ENCODE measurements at regions not wholly inside any gene's neighbourhood (a gene's known extent, or its start where the extent isn't known, plus 50 kb on each side); places are given as distances from the start of the nearest gene placed in this dataset.
A peak's percentile ranks its signal among the peaks of the same experiment; 100 is the strongest.

DNA sequence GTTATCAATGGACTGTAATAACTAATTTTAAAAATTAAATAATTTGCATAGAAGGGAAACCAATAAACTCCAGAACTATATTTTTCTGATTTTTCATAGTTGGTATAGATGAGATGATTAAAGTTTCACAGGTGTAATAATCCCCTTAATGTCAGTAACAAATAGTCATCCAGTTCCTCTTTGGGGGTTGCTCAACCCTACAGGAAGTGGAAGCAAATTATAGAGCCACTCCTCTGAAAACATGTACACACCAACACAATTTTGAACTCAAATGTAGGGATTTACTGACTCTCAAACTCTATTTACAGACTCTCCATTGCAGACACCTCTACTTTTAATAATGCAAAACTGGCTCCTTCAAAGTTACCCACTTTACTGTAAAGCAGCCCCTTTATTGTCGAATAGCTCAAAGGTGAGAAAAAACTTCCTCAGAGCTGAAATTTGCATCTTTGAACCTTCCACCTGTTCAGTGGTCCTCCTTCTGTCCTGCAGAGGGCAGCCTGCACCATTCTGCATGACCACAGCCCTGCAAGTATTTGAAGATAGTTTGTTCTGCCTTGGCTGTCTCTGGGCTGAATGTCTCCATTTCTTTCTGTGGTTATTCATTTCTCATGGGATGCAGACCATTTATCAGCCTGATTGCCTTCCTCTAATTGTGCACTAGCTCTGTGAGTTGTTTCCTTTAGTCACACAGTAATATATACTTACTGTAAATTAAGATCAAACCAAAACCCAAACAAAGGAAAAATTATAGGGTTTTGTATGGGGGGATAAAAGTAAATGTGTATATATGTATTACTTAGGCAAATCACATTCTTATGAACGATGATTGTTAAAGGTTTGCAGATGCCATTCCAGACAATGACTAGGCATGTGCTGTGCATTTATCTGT, 383.2 kb upstream of the SGCD start:
- no peaks in the 10 kb centered on the region for H3K27me3 ChIP-seq
- H3K4me1 ChIP-seq = no peaks in the 10 kb centered on the region
- DNase-seq (peak; percentile 61), ATAC-seq (peak; percentile 70)
- TF ChIP-seq, protein P1, sequence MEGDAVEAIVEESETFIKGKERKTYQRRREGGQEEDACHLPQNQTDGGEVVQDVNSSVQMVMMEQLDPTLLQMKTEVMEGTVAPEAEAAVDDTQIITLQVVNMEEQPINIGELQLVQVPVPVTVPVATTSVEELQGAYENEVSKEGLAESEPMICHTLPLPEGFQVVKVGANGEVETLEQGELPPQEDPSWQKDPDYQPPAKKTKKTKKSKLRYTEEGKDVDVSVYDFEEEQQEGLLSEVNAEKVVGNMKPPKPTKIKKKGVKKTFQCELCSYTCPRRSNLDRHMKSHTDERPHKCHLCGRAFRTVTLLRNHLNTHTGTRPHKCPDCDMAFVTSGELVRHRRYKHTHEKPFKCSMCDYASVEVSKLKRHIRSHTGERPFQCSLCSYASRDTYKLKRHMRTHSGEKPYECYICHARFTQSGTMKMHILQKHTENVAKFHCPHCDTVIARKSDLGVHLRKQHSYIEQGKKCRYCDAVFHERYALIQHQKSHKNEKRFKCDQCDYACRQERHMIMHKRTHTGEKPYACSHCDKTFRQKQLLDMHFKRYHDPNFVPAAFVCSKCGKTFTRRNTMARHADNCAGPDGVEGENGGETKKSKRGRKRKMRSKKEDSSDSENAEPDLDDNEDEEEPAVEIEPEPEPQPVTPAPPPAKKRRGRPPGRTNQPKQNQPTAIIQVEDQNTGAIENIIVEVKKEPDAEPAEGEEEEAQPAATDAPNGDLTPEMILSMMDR (IDR thresholded peaks at IDR 0.05) = peak; percentile 67
- no peak overlapping the region for H3K27ac ChIP-seq
- no peaks in the 10 kb centered on the region for H3K36me3 ChIP-seq
- no peaks in the 10 kb centered on the region for H3K9me3 ChIP-seq
- intact Hi-C loops (cut with DNase I) = no loop called here
- H3K4me3 ChIP-seq = no peak overlapping the region

DNA sequence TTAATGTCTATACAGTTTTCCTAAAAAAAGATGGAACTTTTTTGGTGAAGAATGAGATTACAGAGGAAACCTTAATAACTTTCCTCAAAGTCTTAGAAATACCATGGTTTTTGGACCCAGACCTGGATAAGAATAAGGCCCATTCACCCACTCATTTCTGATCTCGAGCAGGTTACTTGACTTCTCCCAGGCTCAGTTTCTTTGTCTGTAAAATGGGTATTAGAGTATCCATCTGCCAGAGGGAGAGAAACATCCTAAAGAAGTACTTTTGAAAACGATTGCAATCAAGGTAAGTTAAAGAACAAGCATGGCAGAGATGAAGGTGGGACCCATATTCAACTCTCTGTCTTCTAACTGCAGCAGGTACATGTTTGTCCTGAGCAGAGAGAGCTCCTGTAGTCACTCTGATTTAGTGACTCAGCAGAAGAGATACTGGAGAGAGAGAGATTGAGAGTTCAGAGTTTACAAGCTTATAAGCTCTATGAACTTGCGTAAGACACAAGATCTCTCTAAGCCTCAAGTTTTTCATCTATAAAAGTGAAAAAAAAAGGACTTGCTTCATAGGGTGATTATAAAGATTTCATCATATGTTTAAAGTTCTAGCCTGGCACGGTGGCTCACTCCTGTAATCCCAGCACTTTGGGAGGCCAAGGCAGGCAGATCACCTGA, 379.4 kb upstream of the SGCD start:
- H3K36me3 ChIP-seq = no peaks in the 10 kb centered on the region

DNA sequence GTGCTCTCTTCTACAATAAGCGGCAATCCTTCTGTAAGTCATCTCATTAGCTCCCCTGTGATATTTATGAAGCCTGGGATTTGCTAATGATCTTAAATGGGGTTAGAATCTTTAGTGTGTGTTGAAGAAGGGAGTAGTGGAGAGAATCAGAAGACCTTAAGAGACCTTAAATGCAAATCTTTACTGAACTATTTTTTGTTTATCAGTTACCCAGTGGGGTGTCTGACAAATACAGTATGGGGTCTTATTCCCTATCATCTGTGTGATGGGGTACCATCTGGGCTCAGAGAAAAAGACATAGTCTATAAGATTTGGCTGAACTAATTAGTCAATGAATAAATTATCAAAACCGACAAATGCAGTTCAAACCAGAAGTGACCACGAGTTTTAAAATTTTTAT, 378.4 kb upstream of the SGCD start:
- no peak overlapping the region for H3K27ac ChIP-seq
- intact Hi-C loops (cut with DNase I) = no loop called here
- ATAC-seq = no peak
- TF ChIP-seq, protein P1 (IDR thresholded peaks at IDR 0.05) = no peak
- no peaks in the 10 kb centered on the region for H3K36me3 ChIP-seq
- H3K4me3 ChIP-seq = no peak overlapping the region
- no peaks in the 10 kb centered on the region for H3K27me3 ChIP-seq
- DNase-seq = no peak
- H3K4me1 ChIP-seq = no peaks in the 10 kb centered on the region
- H3K9me3 ChIP-seq = no peaks in the 10 kb centered on the region

More for the DNA sequence above, 379.4 kb upstream of the SGCD start:
- Histone ChIP-seq H3K27me3 (no peaks in the 10 kb centered on the region), H3K27ac (no peak overlapping the region), H3K4me3 (no peak overlapping the region), H3K9me3 (no peaks in the 10 kb centered on the region), H3K4me1 (no peaks in the 10 kb centered on the region)
- no peak for DNase-seq
- intact Hi-C loops (cut with DNase I) = no loop called here
- ATAC-seq = no peak
- TF ChIP-seq, protein P1 (IDR thresholded peaks at IDR 0.05) = no peak

DNA sequence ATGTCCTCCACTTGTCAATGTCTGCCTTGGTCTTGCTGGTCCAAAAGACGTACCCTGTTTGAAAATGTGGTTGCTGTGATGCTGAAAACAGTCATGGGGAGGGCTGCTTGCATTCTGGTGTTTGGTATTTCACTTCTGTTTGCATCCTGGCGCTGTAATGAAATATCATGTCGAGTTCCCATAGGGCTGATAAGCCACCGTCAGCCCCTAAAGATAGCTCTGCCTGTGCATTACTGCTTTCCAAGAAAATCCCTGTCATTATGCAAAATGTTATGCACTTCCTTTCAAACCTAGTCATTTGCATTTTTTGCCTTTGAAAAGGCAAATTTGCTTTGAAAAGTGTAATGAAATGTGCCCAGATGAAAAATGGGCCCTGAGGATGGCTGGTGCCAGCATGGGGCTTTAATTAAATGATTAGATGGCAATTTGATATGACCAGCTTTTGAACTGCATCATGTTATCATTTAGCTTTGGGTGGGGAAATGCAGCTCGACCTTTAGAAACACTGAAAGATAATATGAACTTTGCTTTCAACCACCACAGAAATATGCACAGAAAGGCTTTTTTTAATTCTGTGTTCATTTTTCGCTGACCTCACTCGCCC, 374.4 kb upstream of the SGCD start:
- Histone ChIP-seq H3K36me3 (no peaks in the 10 kb centered on the region), H3K4me3 (no peak overlapping the region), H3K9me3 (no peaks in the 10 kb centered on the region), H3K27ac (no peak overlapping the region), H3K4me1 (no peaks in the 10 kb centered on the region), H3K27me3 (no peaks in the 10 kb centered on the region)
- ATAC-seq (no peak), DNase-seq (no peak)
- TF ChIP-seq, protein P1 (IDR thresholded peaks at IDR 0.05) = no peak
- intact Hi-C loops (cut with DNase I) = no loop called here

DNA sequence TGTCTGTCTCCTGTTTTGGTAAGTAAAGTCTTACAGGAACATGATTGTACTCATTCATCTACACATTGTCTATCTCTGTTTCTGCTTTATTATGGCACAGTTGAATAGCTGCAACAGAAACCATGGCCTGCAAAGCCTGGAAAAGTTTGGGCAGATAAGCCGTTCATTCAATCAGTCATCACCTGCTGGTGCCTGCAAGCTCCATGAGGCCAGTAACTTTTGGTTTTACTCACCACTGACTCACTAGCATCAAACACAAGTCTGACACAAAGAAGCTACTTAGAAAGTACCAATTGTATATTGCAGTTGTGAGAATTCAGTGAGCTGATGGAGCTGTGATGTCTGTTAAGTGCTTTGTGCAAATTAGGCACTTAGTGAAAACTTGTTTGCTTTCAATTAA, 373.6 kb upstream of the SGCD start:
- Histone ChIP-seq H3K4me3 (no peak overlapping the region), H3K36me3 (no peaks in the 10 kb centered on the region), H3K9me3 (no peaks in the 10 kb centered on the region), H3K27me3 (no peaks in the 10 kb centered on the region), H3K27ac (no peak overlapping the region), H3K4me1 (no peaks in the 10 kb centered on the region)
- no peak for ATAC-seq
- DNase-seq = no peak
- intact Hi-C loops (cut with DNase I) = no loop called here
- TF ChIP-seq, protein P1 (IDR thresholded peaks at IDR 0.05) = no peak
